Omental fat pad (tissue), 3 donors: ENCODE measurements at regions not wholly inside any gene's neighbourhood (a gene's known extent, or its start where the extent isn't known, plus 50 kb on each side); places are given as distances from the start of the nearest gene placed in this dataset.

Source experiments
- ATAC-seq: fragments of 150-250 bp; one replicate; pipeline ENCODE4 v1.9.1; 2016; ENCODE audit warnings: mild to moderate bottlenecking, moderate library complexity; ENCODE audit not compliant: low FRiP score
- DNase-seq: peaks from one replicate; pipeline ENCODE4 v3.0.0-alpha.2; 2019; ENCODE audit warnings: low spot score
- CTCF ChIP-seq, 3 donors: fragments of 450-650 bp; IDR thresholded peaks; one replicate each; pipeline ENCODE4 v1.5.1; 2016 to 2017; ENCODE audit warnings: antibody characterized with exemption in 3 of 3, mild to moderate bottlenecking in 3 of 3, moderate library complexity in 2 of 3

DNA sequence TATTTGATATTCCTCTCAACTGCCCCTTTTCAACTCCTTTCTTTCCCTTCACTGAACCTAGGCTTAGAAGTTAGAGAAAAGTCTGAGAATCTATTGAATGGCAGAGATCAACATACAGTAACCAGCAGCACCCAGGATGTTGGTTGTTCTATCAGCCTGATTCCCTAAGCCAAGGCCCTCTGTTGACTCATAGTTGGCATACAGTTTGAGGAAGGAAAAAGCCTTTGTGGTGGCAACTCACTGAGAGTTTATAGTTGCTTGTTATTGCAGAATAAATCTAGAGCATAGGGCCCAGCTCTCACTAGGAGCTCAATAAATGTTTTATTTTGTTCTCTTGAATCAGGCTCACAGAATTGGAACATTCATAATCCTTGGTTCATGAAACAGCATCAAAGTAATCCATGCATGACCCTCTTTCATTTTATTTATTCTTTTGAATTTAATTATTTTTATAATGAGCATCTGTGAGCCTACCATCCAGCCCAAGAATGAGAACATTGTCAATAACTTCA, 119.1 kb upstream of the ADGRF1 start:
- DNase-seq: no peak
- no peak for TF ChIP-seq CTCF (IDR thresholded peaks at IDR 0.05)
- ATAC-seq: no peak

GRCh38 chr6:47160702-47161101, 118.6 kb upstream of the ADGRF1 start:
- TF ChIP-seq CTCF (IDR thresholded peaks at IDR 0.05): no peak
- DNase-seq (no peak), ATAC-seq (no peak)

GRCh38 chr6:47159763-47160162, 117.6 kb upstream of the ADGRF1 start:
- no peak for TF ChIP-seq CTCF (IDR thresholded peaks at IDR 0.05)
- ATAC-seq (no peak), DNase-seq (no peak)

DNA sequence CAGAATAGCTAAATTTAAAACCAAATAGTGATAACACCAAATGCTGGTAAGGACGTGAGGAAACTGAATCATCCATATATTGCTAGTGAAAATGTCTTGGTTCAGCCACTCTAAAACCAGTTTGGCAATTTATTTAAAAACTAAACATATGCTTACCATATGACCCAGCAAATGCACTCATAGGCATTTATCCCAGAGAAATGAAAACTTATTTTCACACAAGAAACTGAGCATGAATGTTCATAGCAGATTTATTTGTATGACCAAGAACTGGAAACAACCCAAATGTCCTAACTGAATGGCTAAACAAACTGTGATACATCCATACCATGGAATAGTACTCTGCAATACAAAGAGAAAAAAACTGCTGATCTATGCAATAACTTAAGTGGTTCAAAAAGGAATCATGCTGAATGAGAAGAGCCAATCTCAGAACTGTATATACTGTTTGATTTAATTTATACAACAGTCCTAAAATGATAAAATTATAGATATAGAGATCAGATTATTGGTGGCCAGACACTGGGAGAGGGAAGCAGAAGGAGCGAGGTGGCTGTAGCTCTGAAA, 115.6 kb upstream of the ADGRF1 start:
- no peak for ATAC-seq
- TF ChIP-seq CTCF (IDR thresholded peaks at IDR 0.05): no peak
- no peak for DNase-seq

GRCh38 chr6:47157063-47157462, 114.9 kb upstream of the ADGRF1 start:
- TF ChIP-seq CTCF (IDR thresholded peaks at IDR 0.05): no peak
- ATAC-seq (no peak), DNase-seq (no peak)

DNA sequence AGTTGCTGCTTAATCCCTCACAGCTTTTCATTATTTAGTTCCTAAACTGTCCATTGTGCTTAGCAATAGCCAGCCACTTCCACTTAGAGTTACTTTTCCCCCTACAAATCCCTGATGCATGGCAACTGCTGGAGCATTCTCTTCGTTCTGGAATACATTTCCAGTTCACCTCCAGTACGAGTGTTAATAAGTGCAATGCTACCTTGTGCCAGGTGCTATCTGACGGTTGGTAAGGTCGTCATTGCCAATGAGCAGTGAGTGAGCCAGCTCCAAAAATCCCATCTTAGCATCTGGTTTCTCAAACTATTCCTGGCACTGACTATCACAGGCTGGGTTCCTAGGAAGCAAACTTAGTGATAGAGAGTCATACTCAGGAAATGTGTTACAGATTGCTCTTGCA, 114.1 kb upstream of the ADGRF1 start:
- no peak for DNase-seq
- no peak for ATAC-seq
- TF ChIP-seq CTCF (IDR thresholded peaks at IDR 0.05): no peak

DNA sequence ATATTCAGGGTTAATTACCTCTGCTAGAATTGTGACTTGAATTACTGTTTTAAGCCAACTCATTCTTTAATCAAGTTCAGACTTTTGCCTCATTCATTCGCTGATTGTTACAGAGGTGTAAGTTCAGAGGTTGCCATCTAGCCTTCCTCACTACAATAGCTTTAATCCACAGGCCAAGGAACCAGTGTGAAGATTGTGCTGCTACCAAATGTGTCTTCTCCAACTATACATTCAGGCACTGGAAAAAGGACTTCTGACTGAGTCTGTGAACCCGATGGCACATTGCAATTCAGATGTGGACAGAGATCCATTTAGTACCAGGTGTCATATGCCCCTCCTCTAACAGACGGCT, 111.2 kb upstream of the ADGRF1 start:
- ATAC-seq (no peak), DNase-seq (no peak)
- TF ChIP-seq CTCF (IDR thresholded peaks at IDR 0.05): no peak
